Spinal cord (tissue), 9 donors: ENCODE measurements at regions not wholly inside any gene's neighbourhood (a gene's known extent, or its start where the extent isn't known, plus 50 kb on each side); places are given as distances from the start of the nearest gene placed in this dataset.

Experiments used
- DNase-seq, 6 donors: peaks; one replicate each; pipeline versions ENCODE4 v3.0.0 to v3.0.0-alpha.2; 2013 to 2015; ENCODE audit warnings: low spot score in 6 of 6, low read depth in 4 of 6
- H3K27ac ChIP-seq: one replicate; pipeline ENCODE4 v1.5.1; 2013; ENCODE audit warnings: low read depth, low read length, control low read depth
- H3K27me3 ChIP-seq: one replicate; pipeline ENCODE4 v1.6.1; 2013; ENCODE audit warnings: low read length; ENCODE audit not compliant: control insufficient read depth, insufficient read depth
- H3K36me3 ChIP-seq: one replicate; pipeline ENCODE4 v1.6.1; 2013; ENCODE audit warnings: low read length; ENCODE audit not compliant: control insufficient read depth, insufficient read depth
- H3K4me1 ChIP-seq: one replicate; pipeline ENCODE4 v1.6.1; 2013; ENCODE audit warnings: low read length; ENCODE audit not compliant: control insufficient read depth, insufficient read depth
- H3K4me3 ChIP-seq: one replicate; pipeline ENCODE4 v1.5.1; 2013; ENCODE audit warnings: low read depth, low read length, control low read depth
- H3K9me3 ChIP-seq: one replicate; pipeline ENCODE4 v1.6.1; 2013; ENCODE audit warnings: low read length; ENCODE audit not compliant: control insufficient read depth, insufficient read depth
- WGBS: methylation state at CpG from one replicate; pipeline ENCODE4 v1.1.5; 2013; ENCODE audit warnings: missing lambda C conversion rate; ENCODE audit not compliant: insufficient coverage; 5-methylcytosine and 5-hydroxymethylcytosine counted together
- donor health status: healthy.

GRCh38 chr17:52678211-52678610 is 519.7 kb upstream of the CA10 start:
- Histone ChIP-seq H3K4me1 (no peaks in the 10 kb centered on the region), H3K9me3 (peaks cover 4% of the 10 kb centered on the region), H3K27ac (no peak overlapping the region), H3K36me3 (no peaks in the 10 kb centered on the region), H3K4me3 (no peak overlapping the region), H3K27me3 (no peaks in the 10 kb centered on the region)
- no peak for DNase-seq
- WGBS: 92% methylated on average over 1 of the region's 1 CpG

GRCh38 chr17:52674686-52675085 is 516.2 kb upstream of the CA10 start:
- Histone ChIP-seq H3K27ac (no peak overlapping the region), H3K36me3 (no peaks in the 10 kb centered on the region), H3K4me3 (no peak overlapping the region), H3K4me1 (no peaks in the 10 kb centered on the region), H3K9me3 (peaks cover 3% of the 10 kb centered on the region), H3K27me3 (no peaks in the 10 kb centered on the region)
- no peak for DNase-seq
- no CpG with 5 or more reads among the region's 4 CpGs for WGBS

- no peaks in the 10 kb centered on the region for H3K4me1 ChIP-seq
- H3K27ac ChIP-seq: no peak overlapping the region
- DNase-seq: no peak
- H3K36me3 ChIP-seq: no peaks in the 10 kb centered on the region
- H3K4me3 ChIP-seq: no peak overlapping the region
- no peaks in the 10 kb centered on the region for H3K9me3 ChIP-seq
- H3K27me3 ChIP-seq: no peaks in the 10 kb centered on the region
- 80% methylated on average over 1 of the region's 2 CpGs for WGBS
Observed at GRCh38 chr17:52673791-52674190, 515.3 kb upstream of the CA10 start.

GRCh38 chr17:52666264-52666663 is 507.8 kb upstream of the CA10 start:
- no peaks in the 10 kb centered on the region for H3K36me3 ChIP-seq
- no peaks in the 10 kb centered on the region for H3K27me3 ChIP-seq
- H3K9me3 ChIP-seq: peaks cover 2% of the 10 kb centered on the region
- DNase-seq: no peak
- H3K27ac ChIP-seq: no peak overlapping the region
- no peak overlapping the region for H3K4me3 ChIP-seq
- no peaks in the 10 kb centered on the region for H3K4me1 ChIP-seq
- WGBS: no CpG with 5 or more reads among the region's 1 CpG

GRCh38 chr17:52660692-52661091 is 502.2 kb upstream of the CA10 start:
- 58% methylated on average over 2 of the region's 2 CpGs for WGBS

GRCh38 chr17:52653014-52653413 is 494.5 kb upstream of the CA10 start:
- Histone ChIP-seq H3K27me3 (no peaks in the 10 kb centered on the region), H3K36me3 (no peaks in the 10 kb centered on the region), H3K4me1 (no peaks in the 10 kb centered on the region), H3K27ac (no peak overlapping the region), H3K4me3 (no peak overlapping the region), H3K9me3 (no peaks in the 10 kb centered on the region)
- no peak for DNase-seq
- WGBS: 57% methylated on average over 1 of the region's 1 CpG

More at GRCh38 chr17:52660692-52661091, 502.2 kb upstream of the CA10 start:
- Histone ChIP-seq H3K27ac (no peak overlapping the region), H3K36me3 (no peaks in the 10 kb centered on the region), H3K27me3 (no peaks in the 10 kb centered on the region), H3K4me3 (no peak overlapping the region), H3K4me1 (no peaks in the 10 kb centered on the region), H3K9me3 (no peaks in the 10 kb centered on the region)
- no peak for DNase-seq

GRCh38 chr17:52648995-52649394 is 490.5 kb upstream of the CA10 start:
- no peaks in the 10 kb centered on the region for H3K4me1 ChIP-seq
- no peak overlapping the region for H3K4me3 ChIP-seq
- H3K9me3 ChIP-seq: no peaks in the 10 kb centered on the region
- peak in 1 of 6 donors; percentile 39 for DNase-seq
- no peak overlapping the region for H3K27ac ChIP-seq
- no peaks in the 10 kb centered on the region for H3K36me3 ChIP-seq
- H3K27me3 ChIP-seq: no peaks in the 10 kb centered on the region
- 36% methylated on average over 1 of the region's 3 CpGs for WGBS

GRCh38 chr17:52647411-52647810 is 488.9 kb upstream of the CA10 start:
- Histone ChIP-seq H3K4me3 (no peak overlapping the region), H3K27me3 (no peaks in the 10 kb centered on the region), H3K27ac (no peak overlapping the region), H3K4me1 (no peaks in the 10 kb centered on the region), H3K36me3 (no peaks in the 10 kb centered on the region), H3K9me3 (no peaks in the 10 kb centered on the region)
- DNase-seq: no peak
- no CpG with 5 or more reads among the region's 1 CpG for WGBS

- WGBS: no CpG with 5 or more reads among the region's 2 CpGs
- H3K27ac ChIP-seq: no peak overlapping the region
- H3K4me1 ChIP-seq: no peaks in the 10 kb centered on the region
- peaks cover 2% of the 10 kb centered on the region for H3K9me3 ChIP-seq
- no peaks in the 10 kb centered on the region for H3K36me3 ChIP-seq
- H3K4me3 ChIP-seq: no peak overlapping the region
- no peaks in the 10 kb centered on the region for H3K27me3 ChIP-seq
- no peak for DNase-seq
Observed at GRCh38 chr17:52636443-52636842, 477.9 kb upstream of the CA10 start.

- Histone ChIP-seq H3K9me3 (no peaks in the 10 kb centered on the region), H3K4me1 (no peaks in the 10 kb centered on the region), H3K36me3 (no peaks in the 10 kb centered on the region), H3K4me3 (no peak overlapping the region), H3K27ac (no peak overlapping the region), H3K27me3 (no peaks in the 10 kb centered on the region)
- WGBS: no CpG with 5 or more reads among the region's 2 CpGs
- DNase-seq: peak in 1 of 6 donors; percentile 12
Observed at GRCh38 chr17:52606590-52606989, 448.1 kb upstream of the CA10 start.
